ENCODE measurements at regions not wholly inside any gene's neighbourhood (a gene's known extent, or its start where the extent isn't known, plus 50 kb on each side); places are given as distances from the start of the nearest gene placed in this dataset.

DNA sequence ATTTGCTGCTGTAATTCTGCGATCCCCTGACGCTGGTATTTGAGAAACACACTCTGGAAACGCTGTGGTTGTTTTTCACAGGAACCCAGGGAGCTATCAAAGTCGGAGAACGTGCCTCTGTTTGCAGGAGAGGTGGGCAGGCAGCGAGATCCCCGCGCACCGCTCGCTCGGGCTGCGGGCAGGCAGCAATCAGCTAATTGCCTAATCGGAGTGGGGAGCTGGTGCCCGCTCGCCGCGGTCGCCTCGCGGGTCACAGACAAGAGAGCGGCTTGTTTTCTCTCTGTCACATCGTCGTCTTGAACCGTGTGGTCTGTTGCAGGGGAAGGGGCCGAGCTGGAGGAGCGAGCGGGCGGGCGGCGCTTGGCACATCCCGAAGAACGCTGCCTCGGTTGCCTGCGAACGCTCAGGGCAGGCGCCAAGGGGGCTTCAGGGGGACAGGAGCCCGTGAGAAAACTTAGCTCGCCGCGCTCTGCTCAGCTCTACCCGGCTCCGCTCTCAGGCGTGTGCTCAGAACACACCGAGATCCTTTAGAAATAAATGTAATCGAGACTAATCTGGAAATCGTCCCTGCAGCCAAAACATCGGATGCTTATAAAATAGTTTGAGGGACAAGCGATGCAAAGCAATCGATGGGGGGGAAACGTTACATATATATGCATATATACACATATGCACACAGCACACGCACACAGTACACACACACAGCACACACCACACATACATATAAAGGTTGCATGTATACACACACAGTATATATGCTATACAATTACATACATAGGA is 93.6 kb upstream of the SMYD2 start:
- TF ChIP-seq, protein P1, sequence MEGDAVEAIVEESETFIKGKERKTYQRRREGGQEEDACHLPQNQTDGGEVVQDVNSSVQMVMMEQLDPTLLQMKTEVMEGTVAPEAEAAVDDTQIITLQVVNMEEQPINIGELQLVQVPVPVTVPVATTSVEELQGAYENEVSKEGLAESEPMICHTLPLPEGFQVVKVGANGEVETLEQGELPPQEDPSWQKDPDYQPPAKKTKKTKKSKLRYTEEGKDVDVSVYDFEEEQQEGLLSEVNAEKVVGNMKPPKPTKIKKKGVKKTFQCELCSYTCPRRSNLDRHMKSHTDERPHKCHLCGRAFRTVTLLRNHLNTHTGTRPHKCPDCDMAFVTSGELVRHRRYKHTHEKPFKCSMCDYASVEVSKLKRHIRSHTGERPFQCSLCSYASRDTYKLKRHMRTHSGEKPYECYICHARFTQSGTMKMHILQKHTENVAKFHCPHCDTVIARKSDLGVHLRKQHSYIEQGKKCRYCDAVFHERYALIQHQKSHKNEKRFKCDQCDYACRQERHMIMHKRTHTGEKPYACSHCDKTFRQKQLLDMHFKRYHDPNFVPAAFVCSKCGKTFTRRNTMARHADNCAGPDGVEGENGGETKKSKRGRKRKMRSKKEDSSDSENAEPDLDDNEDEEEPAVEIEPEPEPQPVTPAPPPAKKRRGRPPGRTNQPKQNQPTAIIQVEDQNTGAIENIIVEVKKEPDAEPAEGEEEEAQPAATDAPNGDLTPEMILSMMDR (IDR thresholded peaks at IDR 0.05) = no peak
- no peak for TF ChIP-seq EP300 (IDR thresholded peaks at IDR 0.05)
- no peak for TF ChIP-seq POLR2A (IDR thresholded peaks at IDR 0.05)

Measured in tibial nerve (tissue), 4 donors.